PFSK-1 (cell line): ENCODE measurements at regions not wholly inside any gene's neighbourhood (a gene's known extent, or its start where the extent isn't known, plus 50 kb on each side); places are given as distances from the start of the nearest gene placed in this dataset.

Experiments used
- FOXP2 ChIP-seq: optimal IDR thresholded peaks from 2 replicates; pipeline ENCODE3; 2011; ENCODE audit warnings: borderline replicate concordance, control low read depth, inconsistent platforms; ENCODE audit not compliant: insufficient read depth; ENCODE audit errors: extremely low read length, extremely low read depth
- POLR2AphosphoS5 ChIP-seq: IDR thresholded peaks from 2 replicates; pipeline ENCODE4 v1.6.1; 2012; ENCODE audit warnings: low read depth, mild to moderate bottlenecking, control low read depth, low read length, moderate library complexity
- REST ChIP-seq, 2 experiments: IDR thresholded peaks; 2 replicates each; pipeline versions ENCODE4 v1.6.1 to v1.8.0; 2011 to 2012; ENCODE audit warnings: low read depth in 2 of 2, low read length in 2 of 2, control low read depth in 1 of 2, inconsistent platforms in 1 of 2, mild to moderate bottlenecking in 1 of 2, moderate library complexity in 1 of 2; ENCODE audit not compliant: insufficient read depth in 1 of 2
- SIN3A ChIP-seq: IDR thresholded peaks from 2 replicates; pipeline ENCODE4 v1.6.1; 2012; ENCODE audit warnings: mild to moderate bottlenecking, low read length, moderate library complexity, borderline replicate concordance; ENCODE audit not compliant: insufficient read depth
- TAF1 ChIP-seq: IDR thresholded peaks from 2 replicates; pipeline ENCODE4 v1.6.1; 2012; ENCODE audit warnings: low read length, control low read depth, borderline replicate concordance; ENCODE audit not compliant: insufficient read depth

GRCh38 chr2:138421315-138421970 lies 80.1 kb upstream of the SPOPL start:
- TF ChIP-seq REST (IDR thresholded peaks at IDR 0.05; ENCODE audit: insufficient read depth in 1 of 2, low read depth in 2 of 2, low read length in 2 of 2): no peak
- no peak for TF ChIP-seq POLR2AphosphoS5
- no peak for TF ChIP-seq SIN3A
- no peak for TF ChIP-seq TAF1
- no peak for TF ChIP-seq FOXP2

- TF ChIP-seq TAF1: no peak
- TF ChIP-seq FOXP2: no peak
- TF ChIP-seq REST (IDR thresholded peaks at IDR 0.05; ENCODE audit: insufficient read depth in 1 of 2, low read depth in 2 of 2, low read length in 2 of 2): no peak
- no peak for TF ChIP-seq POLR2AphosphoS5
- no peak for TF ChIP-seq SIN3A
Measured at GRCh38 chr2:138421971-138422335, 79.6 kb upstream of the SPOPL start.

GRCh38 chr2:138423198-138423597 lies 78.4 kb upstream of the SPOPL start:
- TF ChIP-seq POLR2AphosphoS5 (no peak), SIN3A (no peak), TAF1 (no peak), REST (IDR thresholded peaks at IDR 0.05; ENCODE audit: insufficient read depth in 1 of 2, low read depth in 2 of 2, low read length in 2 of 2) (no peak), FOXP2 (no peak)

- TF ChIP-seq POLR2AphosphoS5 (no peak), FOXP2 (no peak), TAF1 (no peak), SIN3A (no peak)
Measured at GRCh38 chr2:138423745-138424144, 77.8 kb upstream of the SPOPL start.

- TF ChIP-seq FOXP2 (no peak), POLR2AphosphoS5 (no peak), SIN3A (no peak), REST (IDR thresholded peaks at IDR 0.05; ENCODE audit: insufficient read depth in 1 of 2, low read depth in 2 of 2, low read length in 2 of 2) (no peak), TAF1 (no peak)
Measured at GRCh38 chr2:138424436-138425140, 77.0 kb upstream of the SPOPL start.
